GM13977 (cell line): ENCODE measurements at regions not wholly inside any gene's neighbourhood (a gene's known extent, or its start where the extent isn't known, plus 50 kb on each side); places are given as distances from the start of the nearest gene placed in this dataset.
"Not testable (repeated sequence)": the region's sequence is repeated elsewhere in the genome, so short reads cannot be mapped to it uniquely, and the experiment has no call there.

Experiments
- DNase-seq: peaks from one replicate; pipeline ENCODE4 v3.0.0; 2012; ENCODE audit warnings: low spot score
- in situ Hi-C: fragments of 300-500 bp; cut with MboI; formaldehyde crosslinking; loops from one replicate; pipeline ENCODE4 v1.12.0; 2022; ENCODE audit warnings: low sequenced_read_pairs, low pct_unique_long_range_greater_than_20kb, mixed read lengths, inconsistent platforms; ENCODE audit not compliant: unreplicated experiment
- TF ChIP-seq, protein P1 (sequence below): IDR thresholded peaks from 2 replicates; pipeline ENCODE4 v1.5.1; 2012; ENCODE audit warnings: mild to moderate bottlenecking, control low read depth; ENCODE audit not compliant: insufficient read depth; ENCODE audit errors: extremely low read depth, missing control alignments

DNA sequence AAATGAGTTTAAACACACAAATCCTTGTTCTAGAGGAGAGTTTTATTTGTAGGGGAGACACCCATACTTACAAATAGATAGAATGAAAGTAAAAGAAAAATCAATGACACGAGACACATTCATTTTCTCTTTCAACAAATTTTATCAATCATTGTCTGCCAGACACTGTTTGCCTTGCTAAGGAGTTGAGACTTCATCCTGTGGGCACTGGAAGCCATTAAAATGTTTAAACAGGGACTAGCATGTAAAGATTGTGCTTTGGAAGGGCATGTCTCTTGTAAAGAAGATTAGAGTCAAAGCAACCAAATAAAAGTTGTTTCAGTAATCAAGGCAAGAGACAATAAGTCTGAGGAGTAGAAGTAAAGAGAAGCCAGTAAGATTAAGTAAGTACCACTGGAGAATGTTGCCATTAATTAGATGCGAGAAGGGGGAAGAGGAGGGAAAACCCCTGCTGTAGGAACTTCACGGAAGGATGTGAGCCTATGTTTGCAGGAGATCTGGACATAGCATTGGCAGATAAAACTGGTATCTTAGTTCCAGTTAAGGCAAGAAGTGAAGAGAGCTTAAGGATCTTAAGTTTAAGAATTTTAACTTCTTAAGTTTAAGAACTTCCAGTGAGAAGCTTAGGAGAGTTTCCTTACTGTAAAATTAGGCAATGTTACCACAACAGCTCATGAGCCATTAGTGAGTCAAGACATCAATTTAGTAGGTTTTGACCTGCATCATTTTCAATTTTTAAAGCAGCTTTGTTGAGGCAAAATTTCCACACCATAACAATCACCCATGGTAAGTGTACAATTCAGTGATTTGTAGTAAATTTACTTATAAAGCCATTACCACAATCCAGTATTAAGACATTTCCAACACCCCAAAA is 117.0 kb upstream of the UST start:
- TF ChIP-seq, protein P1, sequence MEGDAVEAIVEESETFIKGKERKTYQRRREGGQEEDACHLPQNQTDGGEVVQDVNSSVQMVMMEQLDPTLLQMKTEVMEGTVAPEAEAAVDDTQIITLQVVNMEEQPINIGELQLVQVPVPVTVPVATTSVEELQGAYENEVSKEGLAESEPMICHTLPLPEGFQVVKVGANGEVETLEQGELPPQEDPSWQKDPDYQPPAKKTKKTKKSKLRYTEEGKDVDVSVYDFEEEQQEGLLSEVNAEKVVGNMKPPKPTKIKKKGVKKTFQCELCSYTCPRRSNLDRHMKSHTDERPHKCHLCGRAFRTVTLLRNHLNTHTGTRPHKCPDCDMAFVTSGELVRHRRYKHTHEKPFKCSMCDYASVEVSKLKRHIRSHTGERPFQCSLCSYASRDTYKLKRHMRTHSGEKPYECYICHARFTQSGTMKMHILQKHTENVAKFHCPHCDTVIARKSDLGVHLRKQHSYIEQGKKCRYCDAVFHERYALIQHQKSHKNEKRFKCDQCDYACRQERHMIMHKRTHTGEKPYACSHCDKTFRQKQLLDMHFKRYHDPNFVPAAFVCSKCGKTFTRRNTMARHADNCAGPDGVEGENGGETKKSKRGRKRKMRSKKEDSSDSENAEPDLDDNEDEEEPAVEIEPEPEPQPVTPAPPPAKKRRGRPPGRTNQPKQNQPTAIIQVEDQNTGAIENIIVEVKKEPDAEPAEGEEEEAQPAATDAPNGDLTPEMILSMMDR = no peak
- in situ Hi-C loops = no loop called here
- peak; percentile 53 for DNase-seq

GRCh38 chr6:148635070-148635743 is 111.6 kb upstream of the UST start:
- TF ChIP-seq, protein P1 = no peak
- DNase-seq = no peak
- in situ Hi-C loops = no loop called here

DNA sequence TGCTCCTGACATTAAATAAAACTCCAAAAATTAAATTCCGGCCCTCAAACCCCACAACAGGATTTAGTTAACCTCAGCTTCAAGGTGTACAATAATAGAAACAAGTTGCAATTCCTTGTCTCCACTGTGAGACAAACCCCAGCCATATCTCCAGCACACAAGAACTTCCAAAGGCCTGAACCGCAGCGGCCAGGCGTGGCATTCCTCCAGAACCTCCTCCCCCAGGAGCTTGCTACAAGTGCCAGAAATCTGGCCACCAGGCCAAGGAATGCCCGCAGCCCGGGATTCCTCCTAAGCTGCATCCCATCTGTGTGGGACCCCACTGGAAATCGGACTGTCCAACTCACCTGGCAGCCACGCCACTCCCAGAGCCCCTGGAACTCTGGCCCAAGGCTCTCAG is 105.0 kb upstream of the UST start:
- in situ Hi-C loops, DNase-seq: not testable (repeated sequence)

GRCh38 chr6:148643208-148643607 is 103.6 kb upstream of the UST start:
- DNase-seq, in situ Hi-C loops: not testable (repeated sequence)

DNA sequence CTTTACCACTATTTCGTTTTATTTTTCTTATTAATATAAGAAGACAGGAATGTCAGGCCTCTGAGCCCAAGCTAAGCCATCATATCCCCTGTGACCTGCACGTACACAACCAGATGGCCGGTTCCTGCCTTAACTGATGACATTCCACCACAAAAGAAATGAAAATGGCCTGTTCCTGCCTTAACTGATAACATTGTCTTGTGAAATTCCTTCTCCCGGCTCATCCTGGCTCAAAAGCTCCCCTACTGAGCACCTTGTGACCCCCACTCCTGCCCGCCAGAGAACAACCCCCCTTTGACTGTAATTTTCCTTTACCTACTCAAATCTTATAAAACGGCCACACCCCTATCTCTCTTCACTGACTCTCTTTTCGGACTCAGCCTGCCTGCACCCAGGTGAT is 101.8 kb upstream of the UST start:
- DNase-seq, in situ Hi-C loops: not testable (repeated sequence)

DNA sequence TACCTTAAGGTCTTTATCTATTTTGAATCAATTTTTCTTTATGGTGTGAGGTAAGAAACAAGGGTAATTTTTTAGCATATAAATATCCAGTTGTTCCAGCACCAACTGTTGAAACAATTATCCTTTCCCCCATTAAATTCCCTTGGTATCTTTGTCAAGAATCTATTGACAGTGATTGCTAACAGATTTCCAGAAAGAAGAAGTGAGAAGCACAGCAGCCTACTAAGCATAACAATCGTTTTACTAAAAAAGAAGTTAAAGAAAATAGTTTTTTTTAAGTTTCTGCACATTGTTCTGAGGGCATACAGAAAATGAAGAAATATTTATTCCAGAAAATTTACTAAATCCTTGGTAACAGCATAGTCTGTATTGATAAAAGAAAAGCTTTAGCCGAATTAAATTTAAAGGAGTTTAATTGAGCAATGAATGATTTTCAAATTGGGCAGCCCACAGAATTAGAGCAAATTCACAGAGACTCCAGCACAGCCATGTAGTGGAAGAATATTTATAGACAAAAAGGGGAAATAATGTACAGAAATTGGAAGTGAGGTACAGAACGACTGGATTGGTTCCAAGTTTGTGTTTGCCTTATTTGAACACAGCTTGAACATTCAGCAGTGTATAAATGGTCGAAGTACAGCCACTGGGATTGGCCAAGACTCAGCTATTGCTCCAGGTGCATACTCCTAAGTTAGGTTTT is 97.9 kb upstream of the UST start:
- DNase-seq = no peak
- in situ Hi-C loops = no loop called here
- TF ChIP-seq, protein P1 = no peak

DNA sequence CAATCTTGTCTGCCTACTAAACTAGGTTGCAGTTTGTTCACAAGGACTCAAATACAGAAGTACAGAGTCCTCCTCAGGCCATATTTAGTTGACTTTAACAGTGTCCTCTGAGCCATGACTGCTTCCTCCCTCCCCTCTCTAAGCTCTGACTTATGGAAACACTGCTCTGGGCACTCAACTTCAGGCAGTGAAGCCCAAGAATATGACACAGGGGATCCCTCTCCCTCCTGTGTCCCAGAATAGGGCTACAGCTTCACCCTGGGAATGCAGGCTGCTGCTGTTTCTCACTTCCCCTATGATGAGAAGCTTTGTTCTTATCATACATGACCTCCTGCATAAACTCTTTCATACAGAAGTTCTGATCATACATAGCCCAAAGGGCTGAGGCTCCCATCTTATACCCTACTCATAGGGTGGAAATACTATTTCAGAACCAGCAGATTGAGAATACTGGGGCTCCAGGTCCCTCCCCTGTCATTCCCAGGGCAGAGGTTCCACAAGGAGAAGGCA is 97.3 kb upstream of the UST start:
- no peak for DNase-seq
- in situ Hi-C loops = no loop called here
- TF ChIP-seq, protein P1 = no peak

- TF ChIP-seq, protein P1 = no peak
- in situ Hi-C loops = no loop called here
- no peak for DNase-seq
Measured at GRCh38 chr6:148650941-148651505, 95.8 kb upstream of the UST start.
